Effector memory CD4-positive, alpha-beta T cell (primary cell): ENCODE measurements at regions not wholly inside any gene's neighbourhood (a gene's known extent, or its start where the extent isn't known, plus 50 kb on each side); places are given as distances from the start of the nearest gene placed in this dataset.

Experiments used
- DNase-seq, 3 donors: peaks; one replicate each; pipeline ENCODE4 v3.0.0-alpha.2; 2020
- H3K27ac ChIP-seq: 2 replicates; pipeline ENCODE4 v1.7.0; 2013; ENCODE audit warnings: mild to moderate bottlenecking, low read length, moderate library complexity; ENCODE audit not compliant: insufficient read depth, poor library complexity, severe bottlenecking
- H3K27me3 ChIP-seq: replicated peaks from 2 replicates; pipeline ENCODE4 v1.7.0; 2013; ENCODE audit warnings: mild to moderate bottlenecking, low read length; ENCODE audit not compliant: insufficient read depth, control insufficient read depth, poor library complexity, severe bottlenecking
- H3K36me3 ChIP-seq: 2 replicates; pipeline ENCODE4 v1.7.0; 2013; ENCODE audit warnings: mild to moderate bottlenecking, low read length, moderate library complexity; ENCODE audit not compliant: control insufficient read depth, insufficient read depth
- H3K4me1 ChIP-seq: 2 replicates; pipeline ENCODE4 v1.7.0; 2013; ENCODE audit warnings: low read length, mild to moderate bottlenecking; ENCODE audit not compliant: control insufficient read depth, insufficient read depth, poor library complexity, severe bottlenecking
- H3K4me3 ChIP-seq: 2 replicates; pipeline ENCODE4 v1.7.0; 2013; ENCODE audit warnings: low read length, low read depth, mild to moderate bottlenecking; ENCODE audit not compliant: insufficient read depth, poor library complexity, severe bottlenecking
- H3K9me3 ChIP-seq: 2 replicates; pipeline ENCODE4 v1.7.0; 2013; ENCODE audit warnings: mild to moderate bottlenecking, low read length, moderate library complexity; ENCODE audit not compliant: control insufficient read depth

GRCh38 chr1:4933232-4933631, 278.8 kb downstream of the AJAP1 start:
- DNase-seq, result no peak
- H3K36me3 ChIP-seq, result no peaks in the 10 kb centered on the region
- H3K4me3 ChIP-seq, result no peak overlapping the region
- no peaks in the 10 kb centered on the region for H3K9me3 ChIP-seq
- no peaks in the 10 kb centered on the region for H3K4me1 ChIP-seq
- no peaks in the 10 kb centered on the region for H3K27me3 ChIP-seq
- no peak overlapping the region for H3K27ac ChIP-seq

- Histone ChIP-seq H3K27ac (no peak overlapping the region), H3K27me3 (no peaks in the 10 kb centered on the region), H3K9me3 (no peaks in the 10 kb centered on the region), H3K36me3 (no peaks in the 10 kb centered on the region), H3K4me1 (no peaks in the 10 kb centered on the region), H3K4me3 (no peak overlapping the region)
- no peak for DNase-seq
Measured at GRCh38 chr1:4932311-4933030, 278.1 kb downstream of the AJAP1 start.

GRCh38 chr1:4931486-4931885, 277.1 kb downstream of the AJAP1 start:
- no peak overlapping the region for H3K4me3 ChIP-seq
- H3K27ac ChIP-seq, result no peak overlapping the region
- H3K36me3 ChIP-seq, result no peaks in the 10 kb centered on the region
- no peak for DNase-seq
- H3K27me3 ChIP-seq, result no peaks in the 10 kb centered on the region
- no peaks in the 10 kb centered on the region for H3K4me1 ChIP-seq
- H3K9me3 ChIP-seq, result no peaks in the 10 kb centered on the region

- Histone ChIP-seq H3K9me3 (no peaks in the 10 kb centered on the region), H3K27me3 (no peaks in the 10 kb centered on the region), H3K27ac (no peak overlapping the region), H3K4me1 (no peaks in the 10 kb centered on the region), H3K4me3 (no peak overlapping the region), H3K36me3 (no peaks in the 10 kb centered on the region)
- no peak for DNase-seq
Measured at GRCh38 chr1:4928186-4928585, 273.8 kb downstream of the AJAP1 start.

GRCh38 chr1:4924356-4924755, 269.9 kb downstream of the AJAP1 start:
- Histone ChIP-seq H3K4me1 (no peaks in the 10 kb centered on the region), H3K27me3 (no peaks in the 10 kb centered on the region), H3K9me3 (no peaks in the 10 kb centered on the region), H3K27ac (no peak overlapping the region), H3K4me3 (no peak overlapping the region), H3K36me3 (no peaks in the 10 kb centered on the region)
- no peak for DNase-seq

- Histone ChIP-seq H3K4me1 (no peaks in the 10 kb centered on the region), H3K4me3 (no peak overlapping the region), H3K27ac (no peak overlapping the region), H3K9me3 (no peaks in the 10 kb centered on the region), H3K36me3 (no peaks in the 10 kb centered on the region), H3K27me3 (no peaks in the 10 kb centered on the region)
- no peak for DNase-seq
Measured at GRCh38 chr1:4916610-4917009, 262.2 kb downstream of the AJAP1 start.

- H3K9me3 ChIP-seq, result no peaks in the 10 kb centered on the region
- no peak for DNase-seq
- no peak overlapping the region for H3K27ac ChIP-seq
- no peak overlapping the region for H3K4me3 ChIP-seq
- no peaks in the 10 kb centered on the region for H3K36me3 ChIP-seq
- no peaks in the 10 kb centered on the region for H3K27me3 ChIP-seq
- no peaks in the 10 kb centered on the region for H3K4me1 ChIP-seq
Measured at GRCh38 chr1:4915154-4915553, 260.7 kb downstream of the AJAP1 start.

- no peaks in the 10 kb centered on the region for H3K36me3 ChIP-seq
- no peak overlapping the region for H3K4me3 ChIP-seq
- no peaks in the 10 kb centered on the region for H3K27me3 ChIP-seq
- H3K27ac ChIP-seq, result no peak overlapping the region
- no peaks in the 10 kb centered on the region for H3K4me1 ChIP-seq
- no peak for DNase-seq
- H3K9me3 ChIP-seq, result no peaks in the 10 kb centered on the region
Measured at GRCh38 chr1:4908486-4908885, 254.1 kb downstream of the AJAP1 start.

GRCh38 chr1:4894566-4894965, 240.2 kb downstream of the AJAP1 start:
- H3K4me1 ChIP-seq, result no peaks in the 10 kb centered on the region
- DNase-seq, result no peak
- H3K36me3 ChIP-seq, result no peaks in the 10 kb centered on the region
- H3K4me3 ChIP-seq, result no peak overlapping the region
- no peaks in the 10 kb centered on the region for H3K27me3 ChIP-seq
- no peak overlapping the region for H3K27ac ChIP-seq
- no peaks in the 10 kb centered on the region for H3K9me3 ChIP-seq

- no peak for DNase-seq
- Histone ChIP-seq H3K4me3 (no peak overlapping the region), H3K27ac (no peak overlapping the region), H3K27me3 (peaks cover 5% of the 10 kb centered on the region), H3K36me3 (no peaks in the 10 kb centered on the region), H3K9me3 (no peaks in the 10 kb centered on the region), H3K4me1 (no peaks in the 10 kb centered on the region)
Measured at GRCh38 chr1:4880626-4881025, 226.2 kb downstream of the AJAP1 start.
